ENCODE measurements at regions not wholly inside any gene's neighbourhood (a gene's known extent, or its start where the extent isn't known, plus 50 kb on each side); places are given as distances from the start of the nearest gene placed in this dataset.

GRCh38 chr11:92440701-92441442 lies 216.3 kb downstream of the FAT3 start:
- Histone ChIP-seq H3K27me3 (replicated peaks in 1 of 4; ENCODE audit: control insufficient read depth in 3 of 4, extremely low read depth in 1 of 4, insufficient read depth in 3 of 4, low read length in 3 of 4) (no peaks in the 10 kb centered on the region), H2BK12ac (ENCODE audit: low read depth, low read length) (no peak overlapping the region; the same call in 1 of the 2 replicates), H2AK5ac (ENCODE audit: low read depth, low read length) (no peak overlapping the region), H3K36me3 (ENCODE audit: control insufficient read depth in 2 of 4, insufficient read depth in 4 of 4, low read length in 3 of 4) (no peaks in the 10 kb centered on the region), H4K91ac (replicated peaks; ENCODE audit: insufficient read length, low read length) (peak overlapping the region; percentile 49), H3K4me2 (ENCODE audit: insufficient read depth in 1 of 2, low read depth in 2 of 2, low read length in 2 of 2) (peak overlapping the region in 1 of 2 experiments; percentile 7; a peak in 1 of 4 replicates), H3K56ac (replicated peaks; ENCODE audit: insufficient read length, low read depth, low read length) (no peak overlapping the region), H2BK5ac (ENCODE audit: low read depth, low read length) (0 out of 2 replicates have a peak overlapping the region, but pooled peaks have one; percentile 29), H2AFZ (ENCODE audit: low read length) (no peak overlapping the region), H4K20me1 (replicated peaks in 1 of 2; ENCODE audit: control insufficient read depth in 1 of 2, insufficient read depth in 2 of 2, low read length in 2 of 2) (no peaks in the 10 kb centered on the region), H4K5ac (ENCODE audit: insufficient read length, low read depth, low read length) (peak overlapping the region; percentile 57), H3K18ac (ENCODE audit: extremely low read depth, low read length) (no peak overlapping the region; the same call in 1 of the 2 replicates), H3K14ac (ENCODE audit: insufficient read length) (no peak overlapping the region), H2BK20ac (ENCODE audit: low read length) (no peak overlapping the region; the same call in 1 of the 2 replicates), H3K4ac (replicated peaks; ENCODE audit: insufficient read length, low read depth, low read length) (no peak overlapping the region), H2BK15ac (ENCODE audit: low read length) (no peak overlapping the region), H2BK120ac (replicated peaks; ENCODE audit: low read depth, low read length) (no peak overlapping the region), H3K27ac (ENCODE audit: low read depth, low read length) (peak overlapping the region; percentile 15; the same call in 1 of the 2 replicates), H3K9ac (replicated peaks in 1 of 4; ENCODE audit: extremely low read depth in 1 of 4, low read depth in 3 of 4, low read length in 3 of 4) (no peak overlapping the region), H3K4me3 (ENCODE audit: extremely low read depth in 1 of 4, insufficient read depth in 2 of 4, low read depth in 3 of 4, low read length in 4 of 4) (peak overlapping the region in 1 of 4 experiments; percentile 35; a peak in 1 of 8 replicates), H3K4me1 (replicated peaks in 1 of 4; ENCODE audit: control insufficient read depth in 3 of 4, insufficient read depth in 4 of 4, low read length in 3 of 4) (peaks cover 3 to 11% (median 7%) of the 10 kb centered on the region in 4 experiments), H4K8ac (ENCODE audit: extremely low read depth, insufficient read depth, low read length) (no peak overlapping the region), H3K79me1 (ENCODE audit: low read depth, low read length) (no peaks in the 10 kb centered on the region), H3K23me2 (ENCODE audit: low read depth, low read length) (no peaks in the 10 kb centered on the region), H3K79me2 (ENCODE audit: control insufficient read depth in 1 of 2, insufficient read depth in 2 of 2, low read length in 2 of 2) (0 out of 4 replicates have a peak, but pooled peaks cover 0 to 5% of the 10 kb centered on the region in 2 experiments), H3K9me3 (ENCODE audit: insufficient read depth in 2 of 2, low read depth in 1 of 2, low read length in 1 of 2) (no peaks in the 10 kb centered on the region), H3K23ac (ENCODE audit: insufficient read length) (no peak overlapping the region)
- WGBS, 2 experiments (ENCODE audit: extremely low coverage in 1 of 2, insufficient coverage in 1 of 2, insufficient read length in 1 of 2, insufficient replicate concordance in 2 of 2, low coverage in 1 of 2, low lambda C conversion rate in 2 of 2, missing lambda C conversion rate in 1 of 2), result 51% methylated on average over 4 of the region's 4 CpGs; no CpG with 5 or more reads in 1 of the 2 experiments
- ChIA-PET CTCF (ENCODE audit: partially characterized antibody) (interaction anchor here (1.1 to 1.5 kb wide), 2 partner anchors 12 to 52 kb away, joined by 3 to 4 read pairs; no protein-coding TSS in a partner anchor), POLR2A (ENCODE audit: partially characterized antibody) (interaction anchor here (0.6 kb wide), 1 partner anchor 1296 kb away, joined by 3 read pairs; no protein-coding TSS in a partner anchor)
- FAIRE-seq (no peak), DNase-seq (ENCODE audit: low read depth in 1 of 2, low spot score in 2 of 2) (no peak)
- TF ChIP-seq SAP30 (IDR thresholded peaks at IDR 0.05; ENCODE audit: insufficient read depth, insufficient replicate concordance, low read length) (no peak), ASH2L (IDR thresholded peaks at IDR 0.05; ENCODE audit: low read length) (peak; percentile 56), E2F6 (IDR thresholded peaks at IDR 0.05) (peak; percentile 37; the same call in 1 of the 2 replicates), SP1 (IDR thresholded peaks at IDR 0.05; ENCODE audit: low read depth, low read length) (peak; percentile 60; the same call in 1 of the 2 replicates), CEBPB (IDR thresholded peaks at IDR 0.05; ENCODE audit: low read depth, low read length) (no peak), MAX (IDR thresholded peaks at IDR 0.05) (peak; percentile 80)
